ENCODE measurements at regions not wholly inside any gene's neighbourhood (a gene's known extent, or its start where the extent isn't known, plus 50 kb on each side); places are given as distances from the start of the nearest gene placed in this dataset.

DNA sequence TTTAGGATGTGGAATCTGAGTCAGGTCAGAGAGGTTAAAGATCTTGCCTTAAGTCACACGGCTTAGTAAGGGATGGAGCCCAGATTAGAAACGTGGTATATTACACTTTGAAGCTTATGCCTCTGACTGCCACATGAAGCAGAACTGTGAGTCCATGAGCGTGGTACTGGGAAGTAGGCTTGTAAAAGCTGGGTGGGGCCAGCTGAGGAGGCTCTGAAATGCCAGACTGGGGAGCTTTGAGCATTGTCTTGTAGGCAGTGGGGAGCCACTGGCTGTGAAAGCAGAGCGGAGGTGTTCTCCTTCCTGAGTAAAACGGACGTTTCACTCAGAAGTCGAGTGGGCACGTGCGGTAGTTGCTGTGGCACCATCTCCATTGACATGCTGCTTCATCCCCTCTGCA lies 72.6 kb upstream of the USP24 start:
- TF ChIP-seq CTCF (IDR thresholded peaks at IDR 0.05) (no peak), ZFX (IDR thresholded peaks at IDR 0.05; ENCODE audit: borderline replicate concordance) (no peak)

Data from 22Rv1 (cell line).